Stimulated activated CD4-positive, alpha-beta T cell treated with anti-CD3 and anti-CD28 coated beads, Interleukin-4, amount 100 ng/mL, for 1 hour (primary cell): ENCODE measurements at regions not wholly inside any gene's neighbourhood (a gene's known extent, or its start where the extent isn't known, plus 50 kb on each side); places are given as distances from the start of the nearest gene placed in this dataset.

ENCODE experiments used
- DNase-seq: peaks from one replicate; pipeline ENCODE4 v3.0.0-alpha.2; 2020

DNA sequence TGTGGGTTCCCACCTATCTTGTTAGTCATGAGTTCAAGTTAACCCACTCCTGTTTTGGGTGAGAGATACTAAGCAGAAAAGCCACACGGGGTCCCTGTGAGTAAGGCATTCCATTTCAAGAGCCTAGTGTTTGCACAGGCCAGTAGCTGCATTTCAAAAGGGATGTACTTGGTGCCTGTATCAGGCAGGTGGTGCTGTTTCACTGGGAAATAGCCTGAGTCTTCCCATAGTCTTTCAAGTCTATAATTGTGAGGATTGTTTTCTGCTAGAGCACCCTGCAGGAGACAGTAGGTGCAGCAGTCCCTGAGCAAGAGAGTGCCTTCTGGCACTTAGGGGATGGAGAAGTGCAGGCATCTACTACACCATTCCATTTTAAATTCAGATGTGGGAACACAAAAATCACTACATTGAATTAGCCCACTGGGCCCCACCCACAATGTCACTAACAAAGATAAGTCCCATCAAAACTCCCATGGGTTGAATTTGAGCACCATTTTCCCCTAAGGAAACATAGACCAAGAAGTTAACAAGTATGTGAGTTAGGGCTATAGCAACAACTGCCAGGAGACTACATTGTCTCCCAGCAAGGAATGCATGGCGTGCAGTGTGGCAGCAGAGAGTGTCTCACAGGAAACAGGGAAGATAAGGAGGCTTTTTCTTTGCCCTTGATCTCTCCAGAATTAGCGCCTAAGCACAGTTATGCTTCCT, 263.2 kb downstream of the COX7C start:
- DNase-seq = peak; percentile 2

DNA sequence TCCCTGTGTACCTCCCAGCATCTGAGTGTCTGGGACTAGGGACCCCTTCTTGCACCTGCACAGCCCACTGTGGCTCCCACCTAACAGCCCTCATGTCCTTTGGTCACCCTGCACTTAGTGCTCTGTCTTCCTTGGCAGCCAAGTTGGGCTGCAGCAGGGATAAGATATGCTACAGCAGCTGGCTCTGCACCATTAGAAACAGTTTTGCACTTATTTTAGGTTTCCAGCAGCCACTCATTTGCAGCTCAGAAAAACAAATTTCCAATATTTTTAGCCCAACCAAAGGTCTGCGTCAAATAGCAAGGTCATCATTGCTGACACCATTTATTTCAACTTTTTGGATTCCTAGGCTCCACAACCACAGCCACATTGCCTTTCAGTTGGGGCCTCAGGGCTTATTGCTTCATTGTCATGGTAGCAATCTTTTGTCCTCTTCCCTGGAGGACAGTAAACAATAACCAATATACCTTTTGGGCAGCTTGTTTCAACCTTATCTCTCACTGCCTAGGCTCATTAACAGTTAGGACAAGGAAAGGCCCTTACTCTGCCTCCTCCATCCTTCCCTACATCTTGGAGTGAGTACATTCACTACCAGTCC, 263.9 kb downstream of the COX7C start:
- DNase-seq = no peak

DNA sequence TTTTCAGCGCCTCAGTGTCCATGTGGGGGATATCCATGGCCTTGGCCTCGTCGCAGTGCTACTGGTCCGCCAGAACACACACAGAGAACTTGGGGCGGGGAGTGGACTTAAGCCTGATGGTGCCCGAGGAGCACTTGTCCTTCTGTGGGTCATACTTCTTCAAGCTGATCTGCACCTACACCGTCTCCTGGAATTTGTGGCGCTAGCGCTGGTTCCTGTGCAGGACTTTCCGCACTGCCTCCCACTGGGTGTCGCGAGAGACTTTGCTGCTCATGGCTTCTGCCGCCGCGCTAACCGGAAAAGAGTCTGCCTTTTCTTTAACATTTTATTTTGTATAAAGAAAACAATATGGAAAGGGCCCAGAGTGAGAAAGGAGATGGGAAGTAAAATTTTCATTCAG, 266.9 kb downstream of the COX7C start:
- DNase-seq = no peak

- DNase-seq = no peak
These were observed 267.3 kb downstream of the COX7C start for GRCh38 chr5:86885011-86885410.

- DNase-seq = no peak
These were observed 267.9 kb downstream of the COX7C start for GRCh38 chr5:86885489-86886230.

DNA sequence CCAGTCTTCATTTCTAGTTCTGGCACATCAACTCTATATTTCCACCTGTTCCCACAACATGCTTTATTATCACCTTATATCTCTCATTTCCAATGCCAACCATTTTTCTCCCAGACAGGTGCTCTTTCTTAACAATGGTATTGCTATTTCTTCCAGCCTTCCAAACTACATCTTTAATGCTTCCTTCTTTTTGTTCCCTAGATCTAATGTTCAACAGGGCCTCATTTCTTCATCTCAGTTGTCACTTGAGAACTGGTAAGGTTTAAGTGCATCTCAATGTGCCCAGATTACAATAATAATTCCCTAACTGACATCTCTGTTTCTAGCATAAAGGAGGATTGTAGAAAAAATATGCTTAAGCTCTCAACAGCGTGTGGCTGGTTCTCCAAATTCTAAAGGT, 272.6 kb downstream of the COX7C start:
- no peak for DNase-seq

GRCh38 chr5:86894056-86894455, 276.3 kb downstream of the COX7C start:
- DNase-seq = no peak

DNA sequence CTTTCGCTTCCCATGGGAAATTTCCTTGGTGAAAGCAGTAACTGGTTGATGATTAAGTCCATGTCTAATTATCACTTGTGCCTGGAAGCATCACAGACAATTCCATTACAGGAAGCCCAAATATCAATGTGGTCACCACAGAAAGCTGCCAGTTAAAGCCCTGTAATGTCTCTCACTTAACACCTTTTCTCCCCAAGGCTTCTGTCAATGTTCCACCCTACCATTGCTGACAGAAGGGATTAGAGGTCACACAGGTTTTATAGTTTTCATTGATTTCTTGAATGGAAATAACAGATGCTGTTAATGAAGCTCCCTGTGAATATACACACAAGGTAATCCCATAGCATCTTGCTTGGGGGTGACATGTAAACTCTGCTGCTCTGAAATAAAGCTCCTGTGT, 279.2 kb downstream of the COX7C start:
- no peak for DNase-seq

DNA sequence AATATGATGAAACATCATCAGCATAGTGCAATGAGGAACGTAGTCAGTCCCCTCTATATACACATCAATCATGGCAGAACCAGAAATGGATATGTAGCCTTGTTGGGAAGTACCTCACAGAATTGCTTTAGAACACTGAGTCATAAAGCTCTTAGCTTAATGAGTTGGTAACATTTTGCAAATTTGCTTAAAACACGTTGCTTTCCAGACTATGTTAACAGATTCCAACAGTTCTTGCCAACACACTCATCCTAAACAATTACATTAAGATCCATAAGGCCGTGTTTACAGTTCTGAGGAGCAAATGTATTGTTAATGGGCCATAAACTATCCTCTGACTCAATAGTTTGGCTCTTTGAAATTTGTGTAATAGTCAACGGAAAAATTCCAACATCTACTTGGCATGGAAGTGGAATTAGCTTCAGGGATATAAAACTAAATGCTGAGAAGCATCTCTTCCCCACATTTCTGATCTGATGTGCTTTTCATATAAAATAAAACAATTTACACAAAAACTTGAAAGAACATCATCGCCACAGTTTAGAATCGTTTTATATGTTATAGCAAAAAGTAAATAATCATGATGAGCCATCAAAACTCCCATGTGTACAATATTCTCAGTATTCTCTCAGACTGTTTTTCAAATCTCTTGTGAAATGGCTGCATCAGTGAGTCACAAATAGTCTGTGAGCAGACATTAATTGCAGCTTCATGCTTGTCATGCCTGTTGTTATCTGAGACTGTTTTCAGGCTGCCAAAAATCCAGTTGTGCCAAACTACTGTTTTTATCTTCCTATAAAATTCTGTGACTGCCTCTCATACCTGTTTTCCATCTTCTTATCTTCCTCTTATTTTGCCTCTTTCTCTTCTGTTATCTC, 291.9 kb downstream of the COX7C start:
- DNase-seq = no peak

GRCh38 chr5:86917117-86917579, 299.4 kb downstream of the COX7C start:
- DNase-seq = no peak

- no peak for DNase-seq
These were observed 300.5 kb downstream of the COX7C start for GRCh38 chr5:86918246-86918645.

GRCh38 chr5:86926033-86926432, 308.3 kb downstream of the COX7C start:
- DNase-seq = no peak

- no peak for DNase-seq
These were observed 311.5 kb downstream of the COX7C start for GRCh38 chr5:86929123-86929766.

DNA sequence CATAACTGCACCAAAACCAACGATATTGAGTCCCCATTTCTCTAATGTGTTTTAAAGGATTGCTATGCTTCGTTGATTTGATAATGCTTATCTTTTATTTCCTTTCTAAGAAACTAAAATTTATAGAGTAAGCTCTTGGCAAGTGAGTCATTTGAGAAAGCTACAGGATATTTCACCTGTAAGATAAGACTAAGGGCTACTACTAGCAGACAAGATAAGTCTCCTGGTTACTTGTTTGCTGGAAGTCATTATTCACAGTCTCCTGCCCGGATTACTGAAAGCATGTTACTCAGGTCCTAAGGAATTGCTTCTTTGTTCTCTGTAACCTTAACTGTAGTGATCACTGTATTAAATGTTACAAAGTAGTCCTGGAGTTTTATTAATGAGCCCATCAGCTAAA, 315.9 kb upstream of the RASA1 start:
- DNase-seq = no peak

- DNase-seq = no peak
These were observed 302.8 kb upstream of the RASA1 start for GRCh38 chr5:86964889-86965288.

DNA sequence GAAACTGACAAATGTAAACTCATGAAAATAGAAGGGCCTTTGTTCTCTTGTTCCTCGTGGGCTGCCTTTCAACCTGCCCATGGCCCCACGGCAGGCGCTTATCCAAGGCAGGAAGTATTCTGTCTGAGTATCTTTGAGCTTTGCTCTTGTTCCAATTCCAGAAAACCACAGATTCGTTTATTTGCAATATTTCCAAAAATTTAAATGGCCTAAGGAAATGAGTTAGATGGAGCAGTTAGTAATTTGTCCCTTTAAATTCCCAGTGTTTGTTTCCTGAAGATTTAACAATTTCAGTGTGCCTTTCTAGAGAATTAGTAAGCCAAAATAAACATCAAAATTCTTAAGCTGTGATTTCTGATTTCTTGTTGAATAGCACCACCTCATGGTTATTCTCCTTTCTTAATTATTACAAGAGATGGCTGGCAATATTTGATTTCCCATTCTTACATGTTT, 299.4 kb upstream of the RASA1 start:
- DNase-seq = no peak

GRCh38 chr5:86970361-86970760, 297.3 kb upstream of the RASA1 start:
- DNase-seq = no peak

- no peak for DNase-seq
These were observed 296.6 kb upstream of the RASA1 start for GRCh38 chr5:86971034-86971571.

DNA sequence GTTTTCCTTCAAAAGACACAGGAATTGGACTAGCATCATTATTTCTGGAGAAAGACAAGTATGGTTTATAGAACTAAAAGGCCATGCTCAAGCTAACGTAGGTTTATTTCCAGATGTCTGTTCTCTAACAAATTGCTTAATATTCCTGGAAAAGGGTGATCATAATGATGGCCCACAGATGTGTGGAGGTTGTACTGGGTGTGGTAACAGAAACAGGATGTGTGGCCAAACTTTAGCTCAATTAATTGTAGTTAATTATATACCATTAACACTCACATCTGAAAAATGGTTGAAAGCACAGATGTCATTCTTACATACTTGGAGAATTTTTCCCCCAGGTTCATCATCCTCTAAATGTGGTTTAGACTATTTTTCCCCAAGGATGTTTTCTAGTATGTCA, 292.7 kb upstream of the RASA1 start:
- no peak for DNase-seq

GRCh38 chr5:86977190-86977589, 290.5 kb upstream of the RASA1 start:
- no peak for DNase-seq

DNA sequence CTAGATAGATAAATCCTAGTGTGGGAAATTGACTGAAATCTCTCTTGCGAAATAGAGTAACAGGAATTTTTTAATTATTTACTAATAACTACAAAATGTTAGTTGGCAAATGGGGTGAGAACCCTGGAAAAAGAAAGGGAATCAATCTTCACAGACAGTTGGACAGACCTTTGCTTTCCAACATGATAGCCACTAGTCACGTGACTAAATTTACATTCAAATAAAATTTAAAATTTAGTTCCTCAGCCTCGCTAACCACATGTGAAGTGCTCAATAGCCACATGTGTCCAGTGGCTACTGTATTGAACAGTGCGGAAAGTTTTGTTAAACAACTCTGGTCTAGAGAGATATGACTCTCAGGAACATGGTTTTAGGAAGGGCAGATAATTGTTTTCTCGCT, 289.9 kb upstream of the RASA1 start:
- DNase-seq = no peak

DNA sequence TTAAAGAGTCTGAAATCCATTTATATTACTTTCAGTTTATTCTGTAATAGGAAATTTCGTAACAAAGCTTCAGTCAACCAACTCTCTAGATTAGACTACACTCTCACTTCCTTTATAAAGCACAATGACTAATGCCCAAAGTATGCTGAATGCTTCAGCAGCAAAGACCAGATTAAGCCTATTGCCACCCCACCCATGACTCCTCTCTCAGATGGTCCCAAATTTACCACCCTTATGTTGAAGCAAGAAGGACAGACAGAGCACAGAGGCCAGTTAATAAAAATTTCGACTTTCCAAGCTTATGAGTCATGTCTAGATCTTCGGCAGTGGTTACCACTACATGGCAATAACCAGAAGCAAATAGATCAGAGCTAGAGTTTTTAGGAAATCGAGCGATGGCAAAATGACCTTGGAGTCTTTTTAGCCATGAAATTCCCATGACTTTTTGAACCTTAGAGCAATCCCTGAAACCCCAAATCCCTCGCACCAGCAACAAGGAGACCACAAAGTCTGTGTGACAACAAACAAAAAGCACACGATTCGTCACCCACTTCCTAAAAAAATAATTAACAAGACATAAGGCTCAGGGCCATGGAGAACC, 287.8 kb upstream of the RASA1 start:
- no peak for DNase-seq
